ENCODE measurements at regions not wholly inside any gene's neighbourhood (a gene's known extent, or its start where the extent isn't known, plus 50 kb on each side); places are given as distances from the start of the nearest gene placed in this dataset.
A peak's percentile ranks its signal among the peaks of the same experiment; 100 is the strongest.
"Not testable (repeated sequence)": the region's sequence is repeated elsewhere in the genome, so short reads cannot be mapped to it uniquely, and the experiment has no call there.

DNA sequence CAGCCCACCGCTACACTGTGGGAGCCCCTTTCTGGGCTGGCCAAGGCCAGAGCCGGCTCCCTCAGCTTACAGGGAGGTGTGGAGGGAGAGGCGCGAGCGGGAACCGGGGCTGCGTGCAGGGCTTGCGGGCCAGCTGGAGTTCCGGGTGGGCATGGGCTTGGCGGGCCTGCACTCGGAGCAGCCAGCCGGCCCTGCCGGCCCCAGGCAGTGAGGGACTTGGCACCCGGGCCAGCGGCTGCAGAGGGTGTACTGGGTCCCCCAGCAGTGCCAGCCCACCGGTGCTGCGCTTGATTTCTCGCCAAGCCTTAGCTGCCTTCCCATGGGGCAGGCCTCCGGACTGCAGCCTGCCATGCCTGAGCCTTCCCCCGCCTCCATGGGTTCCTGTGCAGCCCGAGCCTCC, 306.2 kb downstream of the PPP4R3C start:
- DNase-seq (ENCODE audit: low read depth in 2 of 2), result not testable (repeated sequence)

DNA sequence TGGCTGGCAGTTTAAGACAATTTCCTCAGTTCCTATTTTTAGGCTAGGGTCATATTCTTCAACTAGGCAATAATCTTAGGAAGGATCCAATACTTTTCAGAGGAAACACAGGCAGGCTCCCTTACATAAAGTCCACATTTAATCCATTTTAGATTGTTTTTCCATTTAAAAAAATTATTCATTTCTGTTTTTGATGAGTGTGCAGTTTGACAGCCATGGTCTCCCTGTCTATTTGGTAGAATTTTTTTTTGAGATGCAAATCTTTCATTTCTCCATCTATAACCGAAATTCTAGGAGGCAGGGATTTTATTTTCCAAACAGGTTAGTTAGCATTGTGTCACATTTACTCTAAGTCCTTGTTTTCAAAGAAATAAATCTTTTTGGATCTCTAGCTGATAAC, 326.8 kb downstream of the PPP4R3C start:
- no peak for DNase-seq (ENCODE audit: low read depth in 2 of 2)

DNA sequence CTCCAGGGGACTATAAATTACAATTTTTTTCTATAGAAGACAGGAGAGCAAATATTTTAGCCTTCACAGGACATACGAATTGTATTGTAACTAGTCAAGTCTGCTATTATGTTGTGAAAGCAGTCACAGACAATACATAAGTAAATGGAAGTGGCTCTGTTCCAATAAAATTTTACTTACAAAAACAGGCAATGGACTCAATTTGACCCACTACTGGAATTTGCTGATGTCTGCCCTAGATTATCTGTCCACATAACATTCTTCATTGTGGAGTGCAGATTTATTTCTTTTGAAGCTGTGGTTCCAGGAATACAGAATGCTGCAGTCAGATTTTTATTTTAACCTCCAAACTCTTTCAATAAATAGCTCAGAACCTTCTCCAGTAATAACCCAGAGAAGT, 330.3 kb downstream of the PPP4R3C start:
- DNase-seq (ENCODE audit: low read depth in 2 of 2), result peak; percentile 68 to 81

DNA sequence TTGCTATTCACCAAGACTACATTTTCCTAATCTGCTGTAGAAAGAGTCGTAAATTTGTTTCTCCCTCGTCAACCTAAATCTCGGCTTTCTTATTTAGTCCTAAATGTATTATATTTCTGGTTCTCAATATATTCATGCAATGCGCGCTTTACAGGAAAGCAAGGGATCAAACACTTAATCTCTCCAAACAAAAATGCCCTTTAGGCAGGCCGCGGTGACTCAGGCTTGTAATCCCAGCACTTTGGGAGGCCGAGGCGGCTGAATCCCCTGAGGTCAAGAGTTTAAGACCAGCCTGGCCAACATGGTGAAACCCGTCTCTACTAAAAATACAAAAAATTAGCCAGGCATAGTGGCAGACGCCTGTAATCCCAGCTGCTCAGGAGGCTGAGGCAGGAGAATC, 376.0 kb downstream of the PPP4R3C start:
- not testable (repeated sequence) for DNase-seq (ENCODE audit: low read depth in 2 of 2)

DNA sequence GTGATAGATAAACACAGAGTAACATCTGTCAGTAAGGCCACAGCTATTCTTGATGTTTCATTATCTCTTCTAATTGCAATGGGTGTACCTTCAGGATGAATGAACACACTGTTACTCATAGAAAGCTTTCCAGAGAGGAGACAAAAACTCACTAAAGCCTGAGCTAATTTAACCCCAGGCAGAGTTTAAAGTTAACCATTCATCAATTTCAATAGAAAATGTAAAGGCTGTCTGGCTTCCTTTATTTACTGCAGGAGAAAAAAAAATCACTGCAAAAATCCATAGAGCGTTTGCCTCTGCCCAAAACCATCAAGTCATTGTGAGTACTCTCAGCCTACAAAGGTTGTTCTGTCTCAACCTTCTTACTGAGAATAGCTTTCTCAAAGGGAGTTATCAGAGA, 376.9 kb downstream of the PPP4R3C start:
- DNase-seq (ENCODE audit: low read depth in 2 of 2), result no peak

DNA sequence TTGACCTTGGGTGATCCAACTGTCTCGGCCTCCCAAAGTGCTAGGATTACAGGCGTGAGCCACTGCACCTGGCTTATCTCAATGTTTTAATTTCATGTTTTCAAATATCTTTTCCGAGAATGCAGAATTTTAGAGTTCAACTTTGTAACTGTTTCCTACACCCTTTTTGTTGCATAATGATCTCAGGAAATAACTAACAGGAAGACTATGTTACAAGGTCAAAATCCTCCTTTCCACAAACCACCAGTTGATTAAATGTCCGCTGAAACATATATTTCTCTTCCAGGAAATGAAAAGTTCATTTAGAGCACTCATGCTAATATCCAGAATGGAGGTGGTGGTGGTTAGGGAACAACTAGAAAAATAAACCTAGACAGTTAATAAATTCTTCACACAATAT, 377.8 kb downstream of the PPP4R3C start:
- DNase-seq (ENCODE audit: low read depth in 2 of 2), result peak; percentile 12 to 55

DNA sequence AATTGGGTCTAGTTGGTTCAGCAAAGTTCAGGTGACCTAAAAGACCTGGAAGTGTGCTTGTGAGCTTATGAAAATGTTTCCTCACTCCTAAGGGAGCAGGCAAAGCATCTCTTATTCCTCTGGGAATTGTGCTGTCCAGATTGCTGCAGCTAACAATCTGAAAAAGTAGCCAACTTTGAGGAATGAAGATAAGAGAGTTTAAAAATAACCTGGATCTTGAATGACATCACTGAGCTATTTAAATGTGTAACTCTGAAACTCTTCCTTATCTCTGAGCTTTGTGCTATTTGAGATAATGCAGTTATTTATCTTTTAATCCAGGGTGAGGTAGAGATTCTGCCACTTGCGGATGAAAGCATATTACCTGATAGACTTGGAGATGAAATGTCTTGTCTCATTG, 384.8 kb downstream of the PPP4R3C start:
- DNase-seq (ENCODE audit: low read depth in 2 of 2), result no peak

DNA sequence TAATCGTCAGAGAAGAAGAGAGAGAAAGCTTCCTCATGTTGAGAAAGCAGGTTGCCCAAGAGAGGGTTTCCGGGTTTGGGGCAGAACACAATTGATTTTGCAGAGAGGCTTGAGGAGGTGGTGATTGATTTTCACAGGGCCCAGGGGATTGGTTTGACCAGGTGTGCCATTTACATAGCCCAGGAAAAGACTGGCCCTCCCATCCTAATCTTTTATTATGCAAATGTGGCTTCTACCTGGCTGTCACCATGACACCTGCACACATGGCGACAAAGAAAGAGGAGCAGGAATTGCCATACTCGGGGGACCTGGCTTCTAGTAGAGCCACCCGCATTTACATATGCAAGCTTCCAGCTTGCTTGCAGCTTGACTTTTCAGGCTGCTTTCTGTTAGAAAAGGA, 405.3 kb downstream of the PPP4R3C start:
- no peak for DNase-seq (ENCODE audit: low read depth in 2 of 2)

DNA sequence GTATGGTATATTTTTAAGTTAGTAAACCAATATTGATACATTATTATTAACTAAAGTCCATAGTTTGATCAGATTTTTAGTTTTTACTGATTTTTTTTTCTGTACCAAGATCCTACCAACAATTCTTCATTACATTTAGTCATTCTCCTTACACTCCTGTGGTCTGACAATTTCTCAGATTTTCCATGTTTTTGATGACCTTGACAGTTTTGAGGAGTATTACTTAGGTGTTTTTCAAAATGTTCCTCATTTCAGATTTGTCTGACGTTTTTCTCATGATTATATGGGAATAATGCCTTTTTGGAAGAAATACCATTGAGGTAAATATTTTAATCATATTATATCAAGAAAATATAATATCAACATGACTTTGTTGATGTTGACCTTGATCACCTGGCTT, 423.8 kb downstream of the PPP4R3C start:
- no peak for DNase-seq (ENCODE audit: low read depth in 2 of 2)

DNA sequence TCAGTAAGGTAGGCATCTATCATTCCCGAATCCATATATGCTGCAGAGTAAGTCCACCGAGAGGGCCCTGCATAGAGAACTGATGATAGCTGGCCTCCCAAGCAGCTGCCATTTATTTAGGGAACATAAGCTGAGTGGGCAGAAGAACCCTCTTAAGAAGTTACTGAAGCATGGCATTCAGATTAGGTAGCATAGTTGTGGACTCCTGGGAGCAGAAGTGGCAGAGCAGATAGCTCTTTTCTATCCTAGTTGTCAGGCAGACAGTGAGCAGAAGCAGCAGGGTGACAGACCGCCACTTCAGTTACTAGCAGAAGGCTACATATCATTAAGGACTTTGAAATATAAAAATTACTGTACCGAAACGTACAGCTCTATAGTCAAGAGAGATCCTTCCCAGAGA, 454.7 kb downstream of the PPP4R3C start:
- DNase-seq (ENCODE audit: low read depth in 2 of 2), result no peak

DNA sequence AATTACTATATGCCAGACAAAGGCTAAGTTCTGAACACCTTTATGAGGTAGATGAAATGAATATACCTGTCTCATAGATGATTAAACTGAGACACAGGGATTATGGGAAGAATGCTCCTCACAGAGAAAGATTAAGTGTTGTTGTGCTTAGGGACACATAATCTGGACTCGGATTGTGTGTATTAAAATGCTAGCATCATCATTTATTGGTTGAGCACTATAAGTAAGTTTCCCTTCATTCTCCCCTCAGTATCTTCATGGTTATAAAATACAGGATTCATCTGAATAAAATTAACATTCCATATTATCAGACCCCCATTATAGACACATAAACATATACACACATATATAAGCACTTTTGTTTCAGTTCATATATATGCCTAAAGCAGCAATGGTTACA, 463.5 kb downstream of the PPP4R3C start:
- no peak for DNase-seq (ENCODE audit: low read depth in 2 of 2)

DNA sequence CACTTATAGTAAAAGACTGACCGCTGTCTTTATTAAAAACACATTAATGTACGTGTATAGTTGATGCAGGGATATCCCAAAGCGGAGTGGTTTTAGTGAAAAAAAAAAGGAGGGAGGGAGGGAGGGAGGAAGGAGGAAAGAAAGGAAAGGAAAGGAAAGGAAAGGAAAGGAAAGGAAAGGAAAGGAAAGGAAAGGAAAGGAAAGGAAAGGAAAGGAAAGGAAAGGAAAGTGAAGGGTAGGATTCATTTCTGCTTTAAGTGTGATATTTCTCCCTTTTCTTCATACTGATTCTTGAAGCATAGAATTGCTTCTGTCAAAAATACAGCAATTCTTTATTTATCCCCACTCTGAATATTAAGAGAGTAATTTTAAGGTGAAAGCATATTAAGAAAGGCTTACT, 504.9 kb downstream of the PPP4R3C start:
- no peak for DNase-seq (ENCODE audit: low read depth in 2 of 2)

DNA sequence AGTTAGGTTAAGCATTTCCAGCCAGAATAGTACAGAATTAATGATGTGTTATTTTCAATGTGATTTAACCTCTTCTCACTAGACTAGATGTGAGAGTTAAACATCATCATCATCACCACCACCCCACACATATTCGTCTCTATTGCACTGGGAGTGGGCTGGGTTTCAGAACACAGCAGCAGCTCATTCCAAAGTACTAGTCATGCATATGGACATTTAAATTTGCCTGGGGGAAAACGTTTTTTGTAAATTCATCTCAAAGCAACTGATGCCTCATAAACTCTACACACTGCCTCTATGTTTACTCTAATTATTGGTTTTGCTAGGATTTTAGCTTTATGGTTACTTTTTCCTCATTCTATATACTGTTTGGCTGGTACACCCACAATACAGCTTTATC, 509.1 kb downstream of the PPP4R3C start:
- DNase-seq (ENCODE audit: low read depth in 2 of 2), result no peak

DNA sequence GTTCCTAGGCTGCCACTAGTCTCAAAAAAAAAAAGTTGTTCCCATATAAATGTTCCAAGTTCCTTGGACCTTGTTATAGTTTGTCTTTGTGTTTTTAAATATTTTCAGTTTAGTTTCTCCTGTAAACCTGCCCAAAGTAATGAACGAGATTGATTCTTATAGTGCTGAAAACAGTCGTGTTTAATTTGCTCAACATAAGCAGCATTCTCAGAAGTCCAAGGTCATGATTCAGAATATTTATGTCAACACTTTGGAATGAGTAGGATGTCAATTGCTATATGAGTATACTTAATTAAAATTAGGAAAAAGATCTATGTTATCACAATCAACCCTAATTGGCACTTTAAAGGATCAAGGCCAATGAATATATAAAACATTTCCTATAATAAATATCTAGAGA, 510.9 kb downstream of the PPP4R3C start:
- peak in 1 of 2 donors; percentile 0 for DNase-seq (ENCODE audit: low read depth in 2 of 2)

DNA sequence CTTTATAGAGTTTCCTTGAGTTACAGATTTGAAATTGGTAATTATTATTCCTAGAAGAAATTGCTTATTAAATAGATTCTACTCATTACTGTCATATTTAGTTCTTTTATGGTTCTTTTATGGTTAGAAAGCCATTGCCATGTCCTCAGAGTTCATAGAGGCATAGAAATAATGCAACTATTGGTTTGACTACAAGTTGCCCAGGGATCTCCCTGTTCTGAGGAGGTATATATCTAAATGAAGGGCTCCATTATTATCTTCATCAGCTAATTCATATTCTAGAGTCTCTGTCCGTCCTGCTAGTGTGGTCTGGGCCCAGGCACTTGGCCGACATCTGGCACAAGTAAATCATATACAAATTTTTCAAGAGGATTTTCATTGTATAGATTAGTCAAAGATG, 535.7 kb downstream of the PPP4R3C start:
- no peak for DNase-seq (ENCODE audit: low read depth in 2 of 2)

DNA sequence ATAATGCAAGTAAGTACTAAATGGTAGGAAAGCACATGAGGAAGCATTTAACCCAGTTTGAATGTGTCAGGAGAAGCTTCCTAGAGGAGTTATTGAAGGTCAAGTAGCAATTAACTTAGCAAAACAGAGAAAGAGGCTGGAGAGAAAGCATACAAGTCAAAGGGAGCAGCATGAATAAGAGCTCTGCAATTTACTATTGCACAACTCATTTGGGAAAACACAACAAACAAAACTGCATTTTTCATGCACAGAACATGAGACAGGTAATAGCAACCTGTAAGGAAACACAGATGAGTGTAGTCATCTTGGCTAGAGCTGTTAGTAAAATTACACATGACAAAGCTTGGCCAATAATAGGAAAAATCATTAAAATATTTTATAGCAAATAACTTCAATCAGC, 538.1 kb downstream of the PPP4R3C start:
- DNase-seq (ENCODE audit: low read depth in 2 of 2), result no peak

DNA sequence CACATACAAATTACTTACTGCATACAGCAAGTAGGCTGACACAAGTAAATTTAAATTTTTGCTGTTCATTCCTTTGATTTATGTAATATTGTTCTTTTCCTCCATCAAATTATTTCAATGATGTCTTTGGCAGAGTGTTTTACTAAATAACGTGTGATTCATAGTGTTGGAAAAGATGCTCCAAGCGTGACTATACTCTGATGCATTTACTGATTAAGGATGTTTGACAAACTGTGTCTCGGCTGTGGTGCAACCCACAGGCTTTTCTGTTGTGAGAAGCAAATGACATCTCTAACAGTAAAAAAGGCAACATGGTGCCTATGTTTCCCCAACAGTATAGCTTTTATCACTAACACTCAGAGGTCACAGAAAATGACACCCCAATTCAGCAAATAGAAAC, 540.9 kb downstream of the PPP4R3C start:
- peak in 1 of 2 donors; percentile 17 for DNase-seq (ENCODE audit: low read depth in 2 of 2)

DNA sequence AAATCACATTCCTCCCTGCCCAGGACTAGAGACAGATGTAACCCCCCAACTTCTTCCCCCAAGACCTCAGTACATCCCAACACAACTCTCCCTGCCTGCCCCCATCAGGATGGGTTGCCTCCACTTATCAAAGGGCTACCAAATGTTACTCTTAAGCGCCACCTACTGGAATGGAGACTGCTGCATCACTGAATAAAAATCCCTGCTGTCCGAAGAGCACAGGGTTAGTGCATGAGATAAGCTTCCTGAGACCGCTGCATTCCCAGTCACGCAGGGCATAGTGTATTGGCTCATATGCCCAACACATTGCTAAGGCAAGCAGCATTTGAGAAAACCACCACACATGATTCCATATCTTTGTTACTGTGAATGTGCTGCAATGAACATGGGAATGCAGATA, 544.5 kb downstream of the PPP4R3C start:
- peak; percentile 15 to 40 for DNase-seq (ENCODE audit: low read depth in 2 of 2)

DNA sequence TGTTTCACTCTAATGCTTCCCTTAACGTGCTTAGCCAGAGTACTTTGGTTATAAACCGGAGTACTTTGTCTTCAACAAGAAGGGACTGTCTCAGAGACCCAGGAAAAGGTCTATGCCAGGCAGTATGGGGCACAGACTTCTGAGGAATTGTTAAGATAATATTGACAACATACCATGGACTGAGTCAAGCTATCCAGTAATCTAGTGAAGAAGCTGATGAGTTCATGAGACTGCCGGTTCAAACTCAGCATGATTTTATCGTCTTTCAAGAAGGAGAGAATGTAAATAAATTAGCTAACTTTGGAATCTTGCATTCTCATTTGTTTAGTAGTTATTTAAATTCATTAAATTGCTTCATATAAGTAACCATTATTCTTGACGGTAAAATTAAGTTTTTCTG, 546.1 kb downstream of the PPP4R3C start:
- DNase-seq (ENCODE audit: low read depth in 2 of 2), result no peak

DNA sequence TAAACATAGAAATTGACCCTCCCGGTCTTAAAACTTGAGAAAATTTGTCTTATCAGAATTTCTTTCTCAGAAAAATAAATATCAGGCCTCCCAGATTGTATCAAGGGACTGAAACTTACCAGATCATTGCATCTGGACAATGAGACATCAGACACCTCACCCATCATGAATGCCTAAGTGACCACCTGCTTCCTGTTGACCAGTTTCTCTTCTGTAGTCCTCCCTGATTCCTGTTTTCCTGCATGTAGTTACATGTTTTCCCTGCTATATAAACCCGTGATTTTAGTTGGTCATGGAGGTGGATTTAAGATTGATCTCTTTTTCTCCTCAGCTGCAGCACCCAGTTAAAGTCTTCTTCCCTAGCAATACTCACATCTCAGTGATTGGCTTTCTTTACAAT, 548.1 kb downstream of the PPP4R3C start:
- DNase-seq (ENCODE audit: low read depth in 2 of 2), result peak; percentile 26 to 88

DNA sequence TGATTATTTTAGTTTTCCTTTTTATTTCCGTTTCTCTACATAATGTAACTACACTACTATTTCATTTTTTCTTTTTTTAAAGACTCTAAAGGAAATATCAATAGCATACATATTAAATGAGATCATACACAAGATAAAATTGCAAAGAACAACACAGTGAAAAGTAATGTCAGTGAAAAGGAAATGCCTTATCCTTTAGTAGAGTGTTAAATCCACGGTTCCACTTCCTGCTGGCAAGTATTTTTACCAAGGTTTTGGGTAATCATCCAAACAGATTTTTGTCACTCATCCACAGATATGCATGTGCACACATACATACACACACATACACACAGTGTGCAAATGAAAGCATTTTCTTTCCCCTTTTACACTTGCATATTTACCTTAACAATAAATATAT, 548.9 kb downstream of the PPP4R3C start:
- peak; percentile 53 to 66 for DNase-seq (ENCODE audit: low read depth in 2 of 2)

DNA sequence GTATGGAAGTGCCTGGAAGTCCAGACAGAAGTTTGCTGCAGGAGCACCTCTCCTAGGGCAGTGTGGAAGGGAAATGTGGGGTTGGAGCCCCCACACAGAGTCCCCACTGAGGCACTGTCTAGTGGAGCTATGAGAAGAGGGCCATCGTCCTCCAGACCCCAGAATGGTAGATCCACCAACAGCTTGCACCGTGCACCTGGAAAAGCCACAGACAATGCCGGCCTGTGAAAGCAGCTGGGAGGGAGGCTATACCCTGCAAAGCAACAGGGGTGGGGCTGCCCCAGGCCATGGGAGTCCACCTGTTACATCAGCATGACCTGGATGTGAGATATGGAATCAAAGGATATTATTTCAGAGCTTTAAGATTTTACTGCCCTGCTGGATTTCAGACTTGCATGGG, 551.4 kb downstream of the PPP4R3C start:
- not testable (repeated sequence) for DNase-seq (ENCODE audit: low read depth in 2 of 2)

DNA sequence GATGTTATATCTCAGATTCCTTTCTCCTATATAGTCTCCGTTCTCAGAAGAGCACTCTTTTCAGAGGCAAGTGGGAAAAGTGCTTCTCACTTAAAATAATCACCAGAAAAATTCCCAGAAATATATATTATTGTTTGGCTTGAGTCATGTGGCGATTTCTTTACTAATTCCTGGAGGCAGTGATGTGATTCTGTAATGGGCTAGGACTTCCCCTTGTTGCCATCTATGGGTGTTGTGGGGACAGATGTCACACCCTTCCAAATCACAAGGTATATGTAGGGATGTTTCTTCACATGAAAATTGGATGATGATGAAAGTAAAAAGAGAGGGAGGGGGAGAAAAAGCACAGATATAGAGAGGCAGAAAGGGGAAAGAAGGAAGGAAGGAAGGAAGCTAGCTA, 553.4 kb downstream of the PPP4R3C start:
- no peak for DNase-seq (ENCODE audit: low read depth in 2 of 2)

DNA sequence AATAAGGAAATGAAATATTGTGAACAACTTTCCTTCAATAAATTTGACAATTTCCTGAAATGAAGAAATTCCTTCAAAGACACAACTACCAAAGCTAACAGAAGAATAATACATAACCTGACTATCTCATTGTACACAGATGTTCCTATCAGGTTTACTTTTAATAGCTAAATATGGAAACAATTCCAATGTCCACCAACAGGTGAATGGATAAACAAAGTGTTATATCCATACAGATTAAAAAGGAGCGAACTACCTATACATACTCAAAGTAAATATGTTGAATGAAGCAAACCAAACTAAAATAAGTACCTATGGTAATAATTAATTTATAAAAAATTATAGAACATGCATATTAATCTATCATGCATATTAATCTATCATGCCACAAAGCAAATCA, 554.9 kb downstream of the PPP4R3C start:
- DNase-seq (ENCODE audit: low read depth in 2 of 2), result no peak

DNA sequence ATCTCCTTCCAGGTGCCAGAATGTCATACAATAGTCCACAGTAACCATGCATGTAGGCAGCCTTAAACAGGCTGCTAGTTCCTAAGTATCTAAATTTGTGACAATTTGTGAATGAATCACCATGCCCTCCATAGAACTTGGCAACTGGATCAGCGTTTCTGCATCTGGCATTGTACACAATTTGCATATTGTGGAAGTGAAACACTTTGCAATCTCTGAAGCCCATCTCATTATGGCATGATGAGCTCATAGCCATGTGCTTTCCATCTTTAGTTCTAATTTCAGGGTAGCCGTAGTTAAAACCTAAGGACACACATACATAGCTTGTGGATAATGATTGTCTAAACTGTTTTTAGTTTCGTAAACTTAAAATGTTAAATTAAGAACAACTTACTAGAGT, 573.6 kb downstream of the PPP4R3C start:
- no peak for DNase-seq (ENCODE audit: low read depth in 2 of 2)

All from dermis microvascular lymphatic vessel endothelial cell (primary cell).